ENCODE measurements at regions not wholly inside any gene's neighbourhood (a gene's known extent, or its start where the extent isn't known, plus 50 kb on each side); places are given as distances from the start of the nearest gene placed in this dataset.
"Not testable (repeated sequence)": the region's sequence is repeated elsewhere in the genome, so short reads cannot be mapped to it uniquely, and the experiment has no call there.

DNA sequence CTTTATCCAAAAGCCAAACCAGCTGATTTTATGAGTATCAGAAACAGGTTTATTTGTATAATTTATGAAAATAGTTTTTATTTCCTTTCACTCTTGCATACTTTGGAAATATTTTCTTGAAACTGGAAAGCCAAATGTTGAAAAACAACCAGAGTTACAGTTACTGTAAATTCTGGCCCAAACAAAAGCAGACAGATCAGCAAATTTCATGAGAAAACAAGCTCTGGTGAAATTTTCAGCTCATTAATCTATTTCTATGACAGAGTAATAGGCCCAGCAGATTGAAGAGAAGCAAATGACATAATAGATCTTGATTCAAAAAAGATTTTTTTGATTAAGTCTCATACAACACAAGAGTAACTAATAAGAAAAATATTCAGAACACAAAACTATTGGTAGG, 182.7 kb downstream of the ENC1 start:
- no peak for DNase-seq

DNA sequence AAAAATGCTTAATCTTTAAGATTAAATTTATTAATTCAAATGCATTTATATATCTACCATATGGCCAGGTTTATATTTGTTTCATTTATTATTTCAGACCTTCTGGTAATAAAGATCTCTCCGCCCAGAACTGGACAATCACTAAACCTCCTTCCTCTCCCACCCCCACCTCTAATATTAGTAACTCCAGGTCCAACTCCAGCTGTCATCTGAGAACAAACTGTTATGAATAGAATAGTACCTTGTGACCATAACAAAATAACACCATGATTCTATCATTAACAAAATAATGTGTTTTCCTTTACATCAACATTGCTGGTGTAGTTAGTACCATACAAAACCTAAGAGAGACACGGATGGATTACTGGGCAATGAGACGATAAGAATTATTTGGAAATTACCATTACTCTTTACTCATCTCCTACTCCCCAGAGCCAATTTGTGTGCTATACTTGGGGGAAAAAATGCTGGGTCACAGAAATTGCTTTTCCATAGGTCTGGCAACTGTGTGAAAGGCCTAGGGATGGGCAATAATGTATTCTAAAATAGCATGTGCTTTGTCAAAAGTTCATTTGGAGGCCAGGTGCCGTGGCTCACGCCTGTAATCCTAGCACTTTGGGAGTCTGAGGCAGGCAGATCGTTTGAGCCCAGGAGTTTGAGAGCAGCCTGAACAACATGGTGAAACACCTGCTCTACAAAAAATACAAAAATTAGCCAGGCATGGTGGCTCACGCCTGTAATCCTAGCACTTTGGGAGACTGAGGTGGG, 186.1 kb downstream of the ENC1 start:
- no peak for DNase-seq

DNA sequence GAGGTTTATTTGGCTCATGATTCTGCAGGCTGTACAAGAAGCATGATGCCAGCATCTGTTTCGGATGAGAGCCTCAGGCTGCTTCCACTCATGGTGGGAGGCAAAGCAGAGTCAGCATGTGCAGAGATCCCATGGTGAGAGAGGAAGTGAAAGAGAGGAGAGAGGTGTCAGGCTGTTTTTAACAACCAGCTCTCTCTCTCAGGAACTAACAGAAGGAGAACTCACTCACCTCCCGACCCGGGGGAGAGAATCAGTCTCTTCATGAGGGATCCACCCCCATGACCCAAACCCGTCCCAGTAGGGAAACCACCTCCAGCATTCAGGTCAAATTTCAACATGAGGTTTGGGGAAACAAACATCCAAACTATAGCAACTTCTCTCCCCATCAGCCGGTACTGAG, 187.7 kb downstream of the ENC1 start:
- no peak for DNase-seq

DNA sequence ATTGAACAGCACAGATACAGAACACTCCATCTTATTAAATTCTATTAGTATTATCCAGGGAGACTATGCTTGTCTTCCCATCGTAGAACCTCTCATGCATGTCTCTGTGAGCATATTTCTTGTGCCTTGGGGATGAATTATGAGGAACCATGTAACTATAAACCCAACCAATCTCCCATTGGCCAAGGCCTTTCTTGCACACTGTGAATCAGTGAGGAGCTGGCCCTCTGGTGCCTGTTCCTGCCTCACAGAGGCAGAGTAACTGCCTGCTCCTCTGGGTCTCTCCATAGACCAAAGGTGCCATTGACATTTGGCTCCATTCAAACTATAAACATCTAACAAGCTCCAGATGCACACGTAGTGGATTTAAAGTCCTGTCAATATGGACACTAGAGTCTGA, 190.4 kb downstream of the ENC1 start:
- DNase-seq = no peak

DNA sequence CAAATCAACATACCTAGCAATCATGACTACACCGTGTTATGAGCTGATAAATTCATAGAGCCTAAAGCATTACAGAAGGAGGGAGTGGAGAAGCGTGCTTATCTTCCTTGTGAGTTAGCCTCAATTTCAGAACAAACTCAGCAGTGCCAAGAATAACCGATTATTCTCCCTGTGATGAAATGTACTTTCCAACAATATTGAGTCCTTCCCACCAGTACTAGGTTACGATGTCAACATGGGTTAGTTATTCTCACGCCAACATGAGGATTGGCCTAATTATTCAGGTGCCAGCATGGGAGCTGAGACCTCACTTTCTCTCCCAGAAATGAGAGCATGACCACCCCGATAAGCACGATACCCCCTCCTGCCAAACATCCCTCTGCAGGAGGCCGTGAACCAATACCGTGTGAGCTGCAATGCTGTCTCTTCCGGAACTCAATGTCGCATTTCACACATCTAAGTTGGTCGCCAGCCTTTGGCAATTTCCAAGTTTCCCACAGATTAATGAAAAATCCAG, 193.7 kb downstream of the ENC1 start:
- no peak for DNase-seq

DNA sequence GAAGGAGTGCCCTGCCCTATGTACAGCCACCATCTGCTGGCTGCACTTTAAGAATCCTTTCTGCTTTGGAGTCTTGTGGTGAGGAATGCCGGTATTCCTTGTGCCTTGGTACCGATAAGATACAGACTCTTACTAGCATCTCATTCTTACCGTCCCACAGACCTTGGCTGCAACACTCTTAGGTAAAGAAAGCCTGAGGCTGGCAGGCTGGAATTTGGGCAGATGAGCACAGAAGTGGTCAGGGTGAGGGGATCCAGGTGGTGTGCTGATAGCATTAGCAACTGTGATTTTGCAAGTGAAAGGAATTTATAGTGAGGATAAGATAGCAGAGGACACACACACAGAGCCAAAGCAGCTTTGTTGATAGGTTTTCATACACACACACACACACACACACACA, 198.1 kb downstream of the ENC1 start:
- DNase-seq = no peak

DNA sequence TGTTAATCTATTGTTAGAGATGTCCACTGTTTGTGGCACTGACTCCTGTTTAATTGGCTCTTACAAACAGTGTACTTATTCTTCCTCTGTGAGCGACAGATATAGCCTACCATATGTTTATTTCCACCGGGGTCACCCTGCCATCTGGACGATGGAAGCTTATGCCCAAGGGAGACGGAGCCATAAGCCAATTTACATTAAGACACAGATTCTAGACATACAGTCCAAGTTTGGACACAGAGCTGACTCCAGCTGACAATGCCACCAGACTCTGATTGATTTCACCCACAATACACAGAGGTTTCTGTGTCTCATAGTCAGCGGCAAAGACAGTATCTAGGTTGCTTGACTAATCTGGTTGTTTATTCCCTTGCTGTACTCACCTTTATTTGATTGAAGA, 198.9 kb downstream of the ENC1 start:
- no peak for DNase-seq

DNA sequence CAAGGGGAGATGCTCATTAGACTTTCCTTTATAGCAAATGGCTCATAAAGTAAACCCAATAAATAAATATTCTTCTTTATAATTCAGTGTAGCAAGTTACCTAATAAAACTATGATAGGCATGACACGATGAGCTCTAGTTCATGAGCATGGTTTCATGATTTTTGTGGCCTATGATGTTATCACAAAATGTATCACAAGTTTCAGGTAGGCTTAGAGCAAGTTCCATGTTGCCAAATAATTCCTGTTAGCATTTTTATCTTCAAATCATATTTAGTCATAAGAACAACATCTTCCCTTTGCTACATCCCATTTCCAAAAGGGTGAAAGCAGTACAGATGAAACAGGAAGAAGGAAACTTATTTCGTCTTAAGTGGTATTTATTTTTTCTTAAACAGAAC, 200.2 kb downstream of the ENC1 start:
- no peak for DNase-seq

DNA sequence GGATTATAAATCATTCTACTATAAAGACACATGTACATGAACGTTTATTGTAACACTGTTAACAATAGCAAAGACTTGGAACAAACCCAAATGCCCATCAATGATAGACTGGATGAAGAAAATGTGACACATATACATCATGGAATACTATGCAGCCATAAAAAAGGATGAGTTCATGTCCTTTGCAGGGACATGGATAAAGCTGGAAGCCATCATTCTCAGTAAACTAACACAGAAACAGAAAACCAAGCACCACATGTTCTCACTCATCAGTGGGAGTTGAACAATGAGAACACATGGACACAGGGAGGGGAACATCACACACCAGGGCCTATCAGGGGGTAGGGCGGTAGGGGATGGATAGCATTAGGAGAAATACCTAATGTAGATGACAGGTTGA, 202.7 kb downstream of the ENC1 start:
- DNase-seq = not testable (repeated sequence)

DNA sequence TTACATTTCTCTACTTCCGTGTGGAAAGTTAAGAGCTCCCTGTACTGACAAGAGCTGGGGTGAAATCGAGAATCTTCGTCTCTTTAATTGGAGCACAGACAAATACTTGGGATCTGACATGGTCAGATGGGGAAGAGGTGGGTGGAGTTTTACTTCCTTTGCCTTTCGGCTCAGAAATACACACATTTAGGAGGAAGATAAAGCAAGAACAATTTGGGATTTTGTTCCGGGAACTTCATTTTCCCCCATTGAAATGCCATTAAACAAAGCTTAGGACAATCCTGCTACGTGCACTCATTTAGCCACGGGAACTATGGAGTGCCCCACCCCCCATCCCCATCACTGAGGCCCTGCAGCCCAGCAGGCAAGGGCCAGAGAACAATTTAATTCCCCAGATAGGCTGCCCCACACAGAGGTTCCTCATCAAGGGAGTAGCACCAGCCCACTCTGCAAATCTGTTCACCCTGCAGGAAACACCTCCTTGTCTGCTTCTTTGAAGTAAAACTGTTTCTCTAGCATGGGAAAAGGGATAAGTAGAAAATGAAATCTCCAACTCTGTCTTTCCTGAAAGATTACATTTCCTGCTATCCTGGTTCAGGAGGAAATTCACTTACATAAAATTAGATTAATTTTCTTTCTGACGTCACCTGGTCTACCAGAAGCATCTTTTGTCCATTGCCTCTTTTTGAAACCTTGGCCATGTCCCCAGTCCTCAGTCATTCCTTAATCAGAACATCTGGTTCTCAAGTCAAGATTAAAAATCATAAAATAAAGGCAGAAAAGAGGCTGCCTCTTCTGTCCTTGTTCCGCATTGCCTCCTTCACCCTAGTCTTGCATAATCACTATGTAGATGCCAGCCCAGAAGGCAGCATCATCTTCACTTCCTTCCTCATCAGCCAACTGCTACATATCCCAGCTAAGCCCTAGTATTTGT, 206.4 kb downstream of the ENC1 start:
- DNase-seq = no peak

DNA sequence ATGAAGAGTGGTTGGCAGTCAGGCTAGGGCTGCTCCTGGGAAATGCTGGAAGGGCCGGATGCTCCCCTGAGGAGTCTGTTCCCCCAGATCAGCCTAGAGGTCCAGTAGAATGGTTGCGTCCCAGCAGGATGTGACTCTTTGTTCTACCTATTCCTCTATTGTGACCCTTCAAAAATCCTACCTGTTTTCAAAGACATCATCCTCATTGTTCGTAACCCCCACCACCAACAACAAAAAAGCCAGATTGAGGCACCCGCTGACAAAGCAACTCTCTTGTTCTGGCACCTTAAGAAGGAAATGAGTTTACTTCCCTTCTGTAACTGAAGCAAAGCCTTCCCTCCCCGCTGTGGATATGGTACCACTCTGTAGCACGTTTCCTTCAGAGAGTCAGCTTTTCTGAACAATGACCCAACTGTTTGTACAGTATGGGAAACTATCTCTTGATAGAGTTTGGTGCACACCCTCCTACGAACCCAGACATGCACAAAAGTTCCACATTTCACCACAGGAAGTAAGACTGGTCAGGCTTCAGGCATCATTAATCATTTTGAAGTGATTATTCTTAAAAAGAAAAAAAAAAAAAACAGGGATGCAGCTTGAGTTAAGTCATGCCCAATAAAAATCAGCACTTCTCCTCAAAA, 207.2 kb downstream of the ENC1 start:
- DNase-seq = no peak

DNA sequence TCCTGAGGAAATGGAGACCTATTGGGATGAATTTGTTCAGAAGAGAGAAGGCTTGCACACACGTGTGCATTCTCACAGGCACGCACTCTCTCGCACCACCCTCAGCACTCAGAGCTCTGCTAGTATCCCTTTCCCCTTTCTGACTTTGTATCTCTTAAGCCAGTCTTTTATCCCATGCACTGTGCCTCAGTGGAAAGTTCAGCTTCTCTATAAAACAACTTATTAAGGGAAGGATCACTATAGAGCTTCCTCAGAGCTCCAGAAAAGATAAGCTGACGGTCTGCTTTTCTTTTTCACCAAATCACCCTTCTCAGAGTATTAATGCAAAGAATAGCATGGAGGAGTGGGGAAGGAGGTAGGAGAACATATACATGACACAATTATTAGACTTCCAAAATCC, 207.8 kb downstream of the ENC1 start:
- no peak for DNase-seq

DNA sequence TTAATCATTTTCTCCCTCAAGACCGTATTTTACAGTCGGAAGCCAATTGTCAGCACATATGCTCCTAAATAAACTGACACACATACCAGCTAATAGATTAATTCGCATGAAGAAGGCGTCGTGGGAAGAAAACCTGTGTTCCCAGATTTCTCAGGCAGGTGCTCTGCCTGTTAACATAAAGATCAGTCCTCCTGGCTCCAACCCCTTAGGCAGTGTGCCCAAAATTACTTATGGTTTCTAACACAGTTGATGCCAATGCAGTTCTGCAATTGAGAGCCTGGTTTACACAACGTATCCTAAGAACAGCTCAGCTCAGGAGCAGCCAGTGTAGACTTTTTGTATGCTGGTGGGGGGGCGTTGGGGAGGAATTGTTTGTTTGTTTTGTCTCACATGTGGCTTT, 208.3 kb downstream of the ENC1 start:
- no peak for DNase-seq

DNA sequence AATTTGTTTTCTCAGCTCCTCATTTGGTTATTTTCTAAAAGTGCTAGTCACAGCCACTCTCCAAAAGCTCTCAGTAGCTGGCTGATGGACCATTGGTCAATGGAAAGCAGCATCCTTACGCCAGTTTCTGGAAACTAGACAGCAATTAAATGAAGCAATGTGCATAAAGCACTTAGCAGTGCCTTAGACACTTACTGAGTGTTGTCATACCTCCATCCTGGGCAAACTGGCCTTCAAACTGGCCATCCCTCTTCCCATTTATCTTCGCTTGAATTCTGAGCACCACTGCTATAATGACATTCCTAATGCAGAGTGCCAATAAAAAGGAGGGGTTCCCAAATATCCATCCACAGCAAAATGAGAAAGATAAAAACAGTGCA, 209.2 kb downstream of the ENC1 start:
- DNase-seq = no peak

DNA sequence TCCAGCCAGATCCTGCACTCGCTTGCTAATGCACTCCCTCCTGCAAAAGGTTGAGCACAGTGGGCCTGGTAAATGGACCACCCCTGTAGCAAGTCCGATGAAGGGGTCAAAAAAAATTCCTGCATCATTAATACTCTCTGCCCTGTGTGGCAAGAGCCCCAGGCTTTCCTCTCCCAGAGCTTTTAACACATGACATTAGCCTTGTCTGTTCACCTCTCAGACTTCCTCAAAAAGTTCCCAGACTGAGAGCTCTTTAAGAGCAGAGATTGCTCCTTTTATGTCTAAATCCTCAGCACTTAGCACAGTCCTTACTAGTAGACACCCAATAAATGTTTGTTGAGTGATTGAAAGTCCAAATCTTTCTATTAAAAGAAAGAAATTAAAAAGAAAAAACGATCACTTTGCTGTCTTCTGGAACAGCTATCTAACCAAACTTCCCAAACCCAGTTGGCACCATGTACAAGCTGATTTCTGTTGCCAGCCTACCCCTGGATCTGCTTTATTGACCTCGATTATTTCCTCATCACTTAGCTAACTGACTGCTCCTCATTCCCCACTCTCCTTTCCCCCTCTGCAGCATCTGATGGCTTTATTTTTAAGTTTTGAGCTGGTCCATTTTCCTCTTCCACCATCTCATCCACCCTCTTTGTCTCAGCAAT, 209.8 kb downstream of the ENC1 start:
- no peak for DNase-seq

DNA sequence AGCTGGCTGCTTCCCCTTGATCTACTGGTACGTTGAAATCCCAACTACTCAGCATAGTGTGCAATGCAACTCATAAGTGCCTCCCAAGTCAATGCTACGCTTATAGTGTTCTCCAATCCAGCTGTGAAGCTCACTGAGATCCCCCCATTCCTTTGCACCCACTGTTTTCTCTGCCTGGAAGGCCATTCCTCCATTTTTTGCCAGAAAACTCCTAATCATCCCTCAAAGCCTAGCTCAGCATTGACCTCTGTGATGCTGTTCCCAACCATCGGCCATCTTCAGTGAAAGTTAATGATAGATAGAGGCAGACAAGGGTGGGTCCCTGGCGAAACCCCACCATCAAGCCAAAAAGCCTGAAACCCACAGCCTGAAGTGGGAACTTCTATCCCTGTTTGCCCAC, 211.0 kb downstream of the ENC1 start:
- DNase-seq = no peak

DNA sequence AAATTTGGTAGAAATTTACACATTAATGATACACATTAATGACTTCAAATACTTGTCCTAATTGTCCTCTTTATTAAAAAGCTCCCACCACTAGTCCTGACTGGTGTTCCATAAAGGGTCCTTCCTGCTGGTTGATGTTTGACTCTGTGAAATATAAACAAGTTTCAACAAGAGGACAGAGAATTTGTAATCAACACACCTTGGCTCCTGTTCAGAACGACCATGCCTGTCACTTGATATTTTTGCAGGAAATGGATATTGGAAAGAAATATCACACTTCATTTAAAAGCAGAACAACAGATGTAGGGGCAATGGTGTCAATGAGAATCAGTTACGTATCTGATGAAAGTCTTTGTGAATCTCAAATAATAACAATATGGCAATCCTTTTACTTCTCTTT, 211.7 kb downstream of the ENC1 start:
- no peak for DNase-seq

DNA sequence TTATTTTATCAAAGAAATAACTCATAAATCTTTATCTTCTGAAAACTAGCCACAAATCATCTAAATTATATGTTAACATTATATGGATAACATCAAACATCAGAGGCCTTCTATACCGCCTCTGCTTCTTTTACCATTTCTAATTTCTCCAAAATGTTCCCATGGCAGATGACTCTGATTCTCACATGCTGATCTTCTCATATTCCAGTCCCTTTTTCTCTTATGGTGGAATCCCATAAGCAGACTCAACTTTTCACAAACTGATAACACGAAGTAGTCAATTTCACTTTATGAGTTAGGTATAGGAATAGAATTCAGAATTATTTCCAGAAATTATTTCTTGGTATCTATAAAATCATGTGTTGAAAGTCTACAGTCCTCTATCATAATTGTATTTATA, 212.3 kb downstream of the ENC1 start:
- DNase-seq = no peak

DNA sequence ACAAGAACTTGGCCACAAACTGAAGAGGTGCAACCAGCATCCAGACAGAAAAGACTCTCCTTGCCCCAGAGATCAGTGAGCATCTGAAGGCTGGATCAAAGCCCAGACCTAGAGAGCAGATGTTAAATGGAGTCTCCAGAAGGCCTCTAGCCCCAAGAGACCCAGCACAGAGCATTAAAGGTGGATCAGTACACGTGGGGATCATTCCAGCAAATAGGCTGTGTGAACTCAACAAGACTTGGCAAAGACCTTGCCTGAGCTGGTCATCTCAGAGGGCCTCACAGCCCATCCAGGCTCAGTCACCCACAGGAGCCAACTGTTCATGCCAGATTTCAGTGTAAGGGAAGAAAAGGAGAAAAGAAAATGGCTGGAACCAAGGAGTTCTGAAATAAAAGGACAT, 214.0 kb downstream of the ENC1 start:
- DNase-seq = no peak

DNA sequence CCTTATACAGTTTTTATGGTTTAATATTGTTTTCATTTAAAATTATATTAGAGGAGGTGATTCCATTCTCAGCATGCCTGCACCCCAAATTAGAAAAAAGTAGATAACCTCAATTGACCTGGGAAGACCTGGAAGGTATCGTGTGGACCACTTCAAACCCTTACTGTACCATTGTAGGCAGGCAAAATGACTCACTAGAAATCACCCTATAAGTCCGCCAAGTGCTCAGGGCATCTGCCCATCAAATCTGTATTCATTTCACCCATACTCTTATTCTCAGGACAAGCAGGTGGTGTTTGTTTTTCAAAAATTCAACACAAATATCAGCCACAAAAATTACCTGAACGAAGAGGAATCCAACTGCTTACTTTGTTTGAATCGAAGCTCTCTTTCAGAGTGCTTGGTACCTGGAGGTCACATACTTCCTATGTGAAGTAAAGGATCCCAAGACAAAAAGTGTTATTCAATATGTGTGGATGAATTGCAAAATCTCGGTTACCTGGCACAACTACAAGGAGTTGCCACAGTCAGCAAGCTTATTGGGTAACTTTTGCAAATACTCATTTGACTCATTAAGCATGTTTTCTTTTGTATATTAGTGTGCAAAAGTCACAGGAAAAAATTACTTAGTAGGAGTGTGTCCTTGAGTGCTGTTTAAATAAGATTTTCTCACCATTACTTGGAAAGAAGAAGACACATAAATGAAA, 216.2 kb downstream of the ENC1 start:
- DNase-seq = no peak

DNA sequence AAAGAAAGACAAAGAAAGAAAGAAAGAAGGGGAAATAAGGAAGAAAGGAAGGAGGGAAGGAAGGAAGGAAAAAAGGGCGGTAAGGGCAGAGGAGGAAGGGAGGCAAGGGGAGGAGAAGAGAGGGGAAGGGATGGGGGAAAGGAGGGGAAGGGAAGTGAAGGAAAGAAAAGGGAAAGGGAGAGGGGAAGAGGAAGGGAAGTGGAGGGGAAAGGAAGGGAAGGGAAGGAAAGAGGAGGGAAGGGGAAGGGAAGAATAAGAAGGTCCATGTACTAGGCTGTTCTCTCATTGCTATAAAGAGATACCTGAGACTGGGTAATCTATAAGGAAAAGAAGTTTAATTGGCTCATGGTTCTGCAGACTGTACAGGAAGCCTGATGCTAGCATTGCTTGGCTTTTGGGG, 217.1 kb downstream of the ENC1 start:
- DNase-seq = no peak

DNA sequence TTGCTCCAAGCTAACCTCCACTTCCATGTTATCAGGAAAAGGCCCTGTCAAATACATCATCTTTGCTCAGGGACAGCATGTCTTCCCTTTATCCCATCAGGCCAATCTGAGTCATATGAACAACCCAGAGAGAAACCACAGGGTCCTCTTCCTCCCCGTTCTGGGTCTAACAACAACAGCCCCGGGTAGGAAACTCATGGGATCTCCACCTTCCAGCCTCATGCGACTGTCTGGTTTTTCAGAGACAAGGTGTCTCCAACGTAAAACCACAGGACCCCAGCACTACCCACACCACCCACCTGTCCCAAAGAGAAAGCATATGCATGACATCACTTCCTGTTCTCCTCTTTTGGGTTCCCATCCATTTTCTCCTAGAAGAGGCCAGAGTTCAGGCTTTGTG, 217.9 kb downstream of the ENC1 start:
- DNase-seq = no peak

DNA sequence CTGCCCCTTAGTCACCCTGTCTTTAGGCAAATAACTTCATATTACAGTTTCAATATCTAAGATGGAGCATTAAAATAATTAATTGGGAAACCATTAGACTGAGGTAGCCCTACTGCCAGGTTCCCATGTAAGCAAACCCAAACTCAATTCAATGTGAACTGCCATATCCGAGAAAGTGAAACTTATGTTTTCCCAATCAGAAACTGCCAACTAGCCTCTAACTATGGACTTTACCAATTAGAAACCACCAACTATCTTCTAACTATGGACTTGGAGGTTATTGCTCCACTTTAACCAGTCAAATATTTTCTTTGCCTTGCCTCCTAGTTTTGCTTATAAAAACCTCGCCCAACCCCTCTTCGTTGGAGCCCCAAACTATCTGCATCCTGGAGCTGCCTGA, 218.5 kb downstream of the ENC1 start:
- no peak for DNase-seq

Data from stimulated activated naive CD4-positive, alpha-beta T cell treated with Interleukin-2 at 50 U/mL for 16 hours (primary cell).